Keratinocyte (primary cell): ENCODE measurements at regions not wholly inside any gene's neighbourhood (a gene's known extent, or its start where the extent isn't known, plus 50 kb on each side); places are given as distances from the start of the nearest gene placed in this dataset.

ENCODE experiments used
- CTCF ChIP-seq, 3 experiments: IDR thresholded peaks in 1 of 3; conservative IDR thresholded peaks in 1 of 3; optimal IDR thresholded peaks in 1 of 3; 2 replicates in 2 of 3; 3 replicates in 1 of 3; pipeline versions ENCODE3 to v1.5.1; 2011; ENCODE audit warnings: low read length in 3 of 3, mild to moderate bottlenecking in 3 of 3, moderate library complexity in 2 of 3, control low read depth in 1 of 3, inconsistent platforms in 1 of 3; ENCODE audit not compliant: insufficient read depth in 2 of 3; ENCODE audit errors: extremely low read depth in 1 of 3
- EZH2 ChIP-seq: IDR thresholded peaks from one replicate; pipeline ENCODE4 v1.6.1; 2012; ENCODE audit warnings: inconsistent platforms, mild to moderate bottlenecking, low read length, moderate library complexity

GRCh38 chr17:77566566-77567138 lies 391.9 kb upstream of the TNRC6C start:
- TF ChIP-seq CTCF (optimal IDR thresholded peaks at IDR 0.05 in 1 of 3, IDR thresholded peaks at IDR 0.05 in 1 of 3, conservative IDR thresholded peaks at IDR 0.05 in 1 of 3; ENCODE audit: extremely low read depth in 1 of 3, insufficient read depth in 2 of 3, low read length in 3 of 3), result no peak
- no peak for TF ChIP-seq EZH2
